GM12873 (cell line): ENCODE measurements at regions not wholly inside any gene's neighbourhood (a gene's known extent, or its start where the extent isn't known, plus 50 kb on each side); places are given as distances from the start of the nearest gene placed in this dataset.
A peak's percentile ranks its signal among the peaks of the same experiment; 100 is the strongest.

Source experiments
- CTCF ChIP-seq: IDR thresholded peaks from 2 replicates; pipeline ENCODE4 v1.5.1; 2012; ENCODE audit warnings: low read depth, mild to moderate bottlenecking, moderate library complexity, low read length, control low read depth; ENCODE audit not compliant: insufficient read depth; ENCODE audit errors: missing control alignments

GRCh38 chr12:85574291-85574690 lies 261.9 kb downstream of the RASSF9 start:
- TF ChIP-seq CTCF: no peak

- TF ChIP-seq CTCF: peak; percentile 73
These were observed 260.8 kb downstream of the RASSF9 start for GRCh38 chr12:85575120-85576096.

GRCh38 chr12:85580562-85581168 lies 255.5 kb downstream of the RASSF9 start:
- TF ChIP-seq CTCF: no peak

- TF ChIP-seq CTCF: no peak
These were observed 249.1 kb downstream of the RASSF9 start for GRCh38 chr12:85587158-85587557.

- TF ChIP-seq CTCF: no peak
These were observed 248.0 kb downstream of the RASSF9 start for GRCh38 chr12:85588221-85588620.

- no peak for TF ChIP-seq CTCF
These were observed 235.4 kb downstream of the RASSF9 start for GRCh38 chr12:85600841-85601240.

- TF ChIP-seq CTCF: no peak
These were observed 232.7 kb downstream of the RASSF9 start for GRCh38 chr12:85603556-85603955.
